KMS-11 (cell line): ENCODE measurements at regions not wholly inside any gene's neighbourhood (a gene's known extent, or its start where the extent isn't known, plus 50 kb on each side); places are given as distances from the start of the nearest gene placed in this dataset.

Experiments used
- H2AFZ ChIP-seq: fragments of 200-600 bp; sonication (generic); 2 replicates; pipeline ENCODE4 v1.6.1; 2016; ENCODE audit warnings: antibody characterized with exemption, mixed run types, low read depth
- H3K27ac ChIP-seq: fragments of 200-600 bp; sonication (generic); 2 replicates; pipeline ENCODE4 v1.6.1; 2016; ENCODE audit warnings: mild to moderate bottlenecking, mixed run types
- H3K27me3 ChIP-seq: fragments of 200-600 bp; sonication (generic); 2 replicates; pipeline ENCODE4 v1.6.1; 2017; ENCODE audit warnings: mild to moderate bottlenecking, low read depth, mixed run types, moderate library complexity; ENCODE audit not compliant: insufficient read depth
- H3K36me3 ChIP-seq: fragments of 200-600 bp; sonication (generic); 2 replicates; pipeline ENCODE4 v1.6.1; 2017; ENCODE audit warnings: mild to moderate bottlenecking, mixed run types; ENCODE audit not compliant: insufficient read depth
- H3K4me1 ChIP-seq: fragments of 200-600 bp; sonication (generic); 2 replicates; pipeline ENCODE4 v1.6.1; 2016; ENCODE audit warnings: mild to moderate bottlenecking, low read depth, mixed run types; ENCODE audit not compliant: poor library complexity, severe bottlenecking
- H3K4me2 ChIP-seq: fragments of 200-600 bp; sonication (generic); 2 replicates; pipeline ENCODE4 v1.7.0; 2016; ENCODE audit warnings: mild to moderate bottlenecking, mixed run types
- H3K4me3 ChIP-seq: fragments of 200-600 bp; sonication (generic); IDR thresholded peaks from 2 replicates; pipeline ENCODE4 v1.6.1; 2017; ENCODE audit warnings: low read depth, low read length, mixed read lengths; ENCODE audit not compliant: insufficient read depth
- H3K79me2 ChIP-seq: fragments of 200-600 bp; sonication (generic); 2 replicates; pipeline ENCODE4 v1.6.1; 2016; ENCODE audit warnings: low read depth, mixed run types; ENCODE audit not compliant: insufficient read depth
- H3K9ac ChIP-seq: fragments of 200-600 bp; sonication (generic); 2 replicates; pipeline ENCODE4 v1.6.1; 2016; ENCODE audit warnings: mild to moderate bottlenecking, mixed run types
- H4K20me1 ChIP-seq: fragments of 200-600 bp; sonication (generic); 2 replicates; pipeline ENCODE4 v1.6.1; 2016; ENCODE audit warnings: mild to moderate bottlenecking, mixed run types; ENCODE audit not compliant: insufficient read depth
- CTCF ChIP-seq: fragments of 200-600 bp; sonication (generic); conservative IDR thresholded peaks from 2 replicates; pipeline ENCODE4 v1.6.1; 2017; ENCODE audit warnings: low read depth, mild to moderate bottlenecking, antibody characterized with exemption, low read length, moderate library complexity, mixed read lengths

GRCh38 chr3:67076607-67077006 lies 78.5 kb downstream of the KBTBD8 start:
- Histone ChIP-seq H3K79me2 (no peaks in the 10 kb centered on the region), H3K27ac (no peak overlapping the region), H3K27me3 (no peaks in the 10 kb centered on the region), H3K9ac (no peak overlapping the region), H3K4me1 (no peaks in the 10 kb centered on the region), H3K36me3 (no peaks in the 10 kb centered on the region), H3K4me2 (no peak overlapping the region), H2AFZ (no peak overlapping the region), H3K4me3 (no peak overlapping the region), H4K20me1 (no peaks in the 10 kb centered on the region)
- TF ChIP-seq CTCF: no peak

DNA sequence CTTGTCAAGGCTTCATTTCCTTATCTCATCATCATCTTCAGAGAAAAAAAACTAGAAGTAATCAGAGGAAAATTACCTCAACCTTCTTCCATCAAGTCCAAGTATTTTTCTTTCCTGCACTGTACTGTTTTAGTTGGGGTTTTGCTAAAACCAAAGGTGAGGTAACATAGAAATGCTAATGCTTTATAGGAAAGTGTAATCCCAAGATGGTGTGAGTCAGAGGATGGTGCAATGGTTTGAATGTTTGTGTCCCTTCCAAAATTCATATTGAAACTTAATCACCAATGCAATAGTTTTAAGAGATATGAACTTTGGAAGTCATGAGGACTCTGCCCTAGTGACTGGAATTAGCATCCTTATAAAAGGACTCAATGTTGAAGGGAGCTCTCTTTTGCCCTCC lies 79.5 kb downstream of the KBTBD8 start:
- Histone ChIP-seq H3K27me3 (no peaks in the 10 kb centered on the region), H4K20me1 (no peaks in the 10 kb centered on the region), H3K4me3 (no peak overlapping the region), H3K4me1 (no peaks in the 10 kb centered on the region), H3K27ac (no peak overlapping the region), H2AFZ (no peak overlapping the region), H3K4me2 (no peak overlapping the region), H3K36me3 (no peaks in the 10 kb centered on the region), H3K79me2 (no peaks in the 10 kb centered on the region), H3K9ac (no peak overlapping the region)
- TF ChIP-seq CTCF: no peak

DNA sequence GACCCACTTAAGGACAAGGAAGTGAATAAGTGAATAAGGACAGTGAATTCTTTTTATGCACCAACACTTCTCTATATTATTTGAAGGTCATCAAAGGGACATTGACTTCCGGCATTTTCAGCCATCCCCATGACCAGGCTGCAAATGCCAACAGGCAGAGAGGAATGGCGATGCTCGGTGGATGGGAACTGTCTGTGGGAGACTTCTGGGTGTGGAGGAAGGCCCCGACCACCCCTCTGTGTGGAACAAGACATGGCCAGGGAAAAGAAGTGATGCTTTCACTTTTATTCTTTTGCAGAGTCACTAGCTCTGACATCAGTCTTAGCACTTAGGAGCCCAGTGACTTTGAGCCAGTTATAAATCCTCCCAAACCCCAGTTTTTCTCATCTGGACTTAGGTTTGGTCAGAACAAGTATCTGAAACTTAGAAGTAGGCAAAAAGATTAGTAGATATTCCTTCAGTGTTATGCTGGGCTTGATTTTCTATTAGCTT lies 84.5 kb downstream of the KBTBD8 start:
- no peak overlapping the region for H3K9ac ChIP-seq
- H3K27me3 ChIP-seq: no peaks in the 10 kb centered on the region
- H3K4me3 ChIP-seq: no peak overlapping the region
- peaks cover 7% of the 10 kb centered on the region for H3K4me1 ChIP-seq
- no peaks in the 10 kb centered on the region for H3K79me2 ChIP-seq
- H3K36me3 ChIP-seq: no peaks in the 10 kb centered on the region
- no peak for TF ChIP-seq CTCF
- no peak overlapping the region for H3K27ac ChIP-seq
- H4K20me1 ChIP-seq: no peaks in the 10 kb centered on the region
- H3K4me2 ChIP-seq: no peak overlapping the region
- peak overlapping the region; percentile 59; the same call in 1 of the 2 replicates for H2AFZ ChIP-seq

- no peaks in the 10 kb centered on the region for H3K27me3 ChIP-seq
- TF ChIP-seq CTCF: no peak
- H3K79me2 ChIP-seq: no peaks in the 10 kb centered on the region
- no peak overlapping the region for H3K4me2 ChIP-seq
- H3K27ac ChIP-seq: no peak overlapping the region
- no peaks in the 10 kb centered on the region for H4K20me1 ChIP-seq
- no peak overlapping the region for H3K9ac ChIP-seq
- H3K36me3 ChIP-seq: no peaks in the 10 kb centered on the region
- peaks cover 7% of the 10 kb centered on the region for H3K4me1 ChIP-seq
- H3K4me3 ChIP-seq: no peak overlapping the region
- H2AFZ ChIP-seq: peak overlapping the region; percentile 59
These were observed 85.2 kb downstream of the KBTBD8 start for GRCh38 chr3:67083277-67083676.
